HepG2 (cell line): ENCODE measurements at regions not wholly inside any gene's neighbourhood (a gene's known extent, or its start where the extent isn't known, plus 50 kb on each side); places are given as distances from the start of the nearest gene placed in this dataset.

Source experiments
- ATAC-seq: fragments of 200-7000 bp; cut with Tn5 transposase; 3 replicates; pipeline ENCODE4 v1.9.1; 2020; ENCODE audit warnings: mild to moderate bottlenecking, moderate library complexity
- BruUV-seq: library from RNA; stranded (reverse); fragments of 400-500 nt; replicated peaks from 2 replicates; lab custom pipeline; 2021; lab: Mats Ljungman, UMichigan
- CTCF ChIA-PET: fragments of 300-600 bp; formaldehyde crosslinking; extraction: SDS; loops from one replicate; lab custom pipeline; 2021; ENCODE audit warnings: low total read pairs, inconsistent platforms, low intra/inter-chr PET ratio; lab: Yijun Ruan, JAX
- POLR2A ChIA-PET: fragments of 350-600 bp; sonication (Branson Sonifier 250); formaldehyde crosslinking; loops from one replicate; lab custom pipeline; 2020; ENCODE audit warnings: antibody characterized with exemption, inconsistent platforms; lab: Yijun Ruan, JAX
- DNase-seq: peaks from one replicate; pipeline ENCODE4 v3.0.0-alpha.2; 2015; ENCODE audit warnings: low spot score
- FAIRE-seq: peaks from 3 replicates; lab custom pipeline; 2011; peaks lifted over from hg19 to GRCh38; lab: Jason Lieb, UNC
- H2AFZ ChIP-seq: one replicate; pipeline ENCODE4 v1.6.1; 2011; ENCODE audit warnings: low read length, inconsistent platforms
- H3K27ac ChIP-seq: fragments of 300-600 bp; 3 replicates; pipeline ENCODE4 v1.8.0; 2011; ENCODE audit warnings: mixed run types, mild to moderate bottlenecking, mixed read lengths, low read length, inconsistent platforms; ENCODE audit not compliant: insufficient read depth; ENCODE audit errors: extremely low read length
- H3K27me3 ChIP-seq, 2 experiments: fragments of 200-600 bp in 1 of 2; 2 replicates in 1 of 2; 3 replicates in 1 of 2; pipeline versions ENCODE4 v1.6.0 to v1.8.0; 2011; ENCODE audit warnings: low read length in 2 of 2, mild to moderate bottlenecking in 2 of 2, moderate library complexity in 2 of 2, inconsistent platforms in 1 of 2; ENCODE audit not compliant: insufficient read depth in 2 of 2, control insufficient read depth in 1 of 2
- H3K36me3 ChIP-seq, 2 experiments: fragments of 200-600 bp in 1 of 2; replicated peaks in 1 of 2; 2 replicates in 1 of 2; 3 replicates in 1 of 2; pipeline versions ENCODE4 v1.5.1 to v1.8.0; 2011; ENCODE audit warnings: low read length in 2 of 2, inconsistent platforms in 1 of 2; ENCODE audit not compliant: insufficient read depth in 2 of 2, control insufficient read depth in 1 of 2
- H3K4me1 ChIP-seq: 2 replicates; pipeline ENCODE4 v1.5.1; 2012; ENCODE audit warnings: low read length, inconsistent platforms; ENCODE audit not compliant: insufficient read depth
- H3K4me2 ChIP-seq: 2 replicates; pipeline ENCODE4 v1.6.0; 2011; ENCODE audit warnings: low read depth, low read length, inconsistent platforms
- H3K4me3 ChIP-seq, 3 experiments: fragments of 200-600 bp in 1 of 3; sonication (generic), shearing (Covaris generic) in 1 of 3; replicated peaks in 1 of 3; 2 replicates each; pipeline ENCODE4 v1.5.1; 2011 to 2016; ENCODE audit warnings: low read length in 3 of 3, inconsistent platforms in 2 of 3, low read depth in 2 of 3, mild to moderate bottlenecking in 2 of 3, control low read depth in 1 of 3, mixed read lengths in 1 of 3; ENCODE audit not compliant: insufficient read depth in 1 of 3
- H3K79me2 ChIP-seq: one replicate; pipeline ENCODE4 v1.6.1; 2011; ENCODE audit warnings: low read length, inconsistent platforms; ENCODE audit not compliant: insufficient read depth
- H3K9ac ChIP-seq: 2 replicates; pipeline ENCODE4 v1.6.0; 2011; ENCODE audit warnings: mild to moderate bottlenecking, low read depth, low read length, inconsistent platforms; ENCODE audit not compliant: insufficient read depth
- H3K9me3 ChIP-seq: 2 replicates; pipeline ENCODE4 v1.5.1; 2012; ENCODE audit warnings: mild to moderate bottlenecking, low read length
- H4K20me1 ChIP-seq: 2 replicates; pipeline ENCODE4 v1.6.0; 2011; ENCODE audit warnings: inconsistent platforms, mild to moderate bottlenecking, low read length, moderate library complexity; ENCODE audit not compliant: insufficient read depth
- HHEX ChIP-seq: IDR thresholded peaks from 2 replicates; pipeline ENCODE4 v1.6.1; 2016; ENCODE audit warnings: control low read depth
- HNF1A ChIP-seq, 2 experiments: sonication (generic) in 1 of 2; formaldehyde crosslinking in 1 of 2; IDR thresholded peaks; 2 replicates each; pipeline versions ENCODE4 v1.4.0 to v1.6.1; 2016 to 2020; ENCODE audit warnings: borderline replicate concordance in 1 of 2, low read depth in 1 of 2, mild to moderate bottlenecking in 1 of 2, missing genetic modification reagents in 1 of 2
- LBX2 ChIP-seq: sonication (generic); formaldehyde crosslinking; IDR thresholded peaks from 2 replicates; pipeline ENCODE4 v1.5.0; 2020; ENCODE audit warnings: missing genetic modification reagents, mild to moderate bottlenecking, borderline replicate concordance
- MIER3 ChIP-seq: IDR thresholded peaks from 2 replicates; pipeline ENCODE4 v1.6.1; 2016; ENCODE audit warnings: missing compliant biosample characterization, borderline replicate concordance
- PAWR ChIP-seq: sonication (generic); formaldehyde crosslinking; IDR thresholded peaks from 2 replicates; pipeline ENCODE4 v1.4.0; 2020; ENCODE audit warnings: missing genetic modification reagents, mild to moderate bottlenecking, borderline replicate concordance
- RAD21 ChIP-seq: fragments of 450-650 bp; formaldehyde crosslinking; IDR thresholded peaks from 2 replicates; pipeline ENCODE4 v1.5.0; 2020; ENCODE audit warnings: mild to moderate bottlenecking
- RFXAP ChIP-seq: sonication (generic); formaldehyde crosslinking; IDR thresholded peaks from 2 replicates; pipeline ENCODE4 v1.4.0; 2020; ENCODE audit warnings: missing genetic modification reagents, borderline replicate concordance
- RNF219 ChIP-seq: sonication (generic); formaldehyde crosslinking; IDR thresholded peaks from 2 replicates; pipeline ENCODE4 v1.5.0; 2020; ENCODE audit warnings: mild to moderate bottlenecking, missing genetic modification reagents
- SPEN ChIP-seq: sonication (generic); formaldehyde crosslinking; IDR thresholded peaks from 2 replicates; pipeline ENCODE4 v1.5.1; 2020; ENCODE audit warnings: low read depth, mild to moderate bottlenecking, missing genetic modification reagents
- ZBTB1 ChIP-seq: sonication (generic); formaldehyde crosslinking; IDR thresholded peaks from 2 replicates; pipeline ENCODE4 v1.4.0; 2020; ENCODE audit warnings: missing genetic modification reagents, borderline replicate concordance
- ZBTB21 ChIP-seq: sonication (generic); formaldehyde crosslinking; IDR thresholded peaks from 2 replicates; pipeline ENCODE4 v1.4.0; 2020; ENCODE audit warnings: missing genetic modification reagents
- ZFP36L1 ChIP-seq: sonication (generic); formaldehyde crosslinking; IDR thresholded peaks from 2 replicates; pipeline ENCODE4 v1.8.0; 2022; ENCODE audit warnings: mild to moderate bottlenecking, missing genetic modification reagents, moderate library complexity
- ZNF234 ChIP-seq: sonication (generic); formaldehyde crosslinking; conservative IDR thresholded peaks from 2 replicates; pipeline ENCODE4 v1.5.1; 2020; ENCODE audit warnings: mild to moderate bottlenecking, missing genetic modification reagents
- ZNF253 ChIP-seq: sonication (generic); formaldehyde crosslinking; IDR thresholded peaks from 2 replicates; pipeline ENCODE4 v1.8.0; 2022; ENCODE audit warnings: mild to moderate bottlenecking, missing genetic modification reagents, borderline replicate concordance
- ZNF274 ChIP-seq: sonication (generic); formaldehyde crosslinking; IDR thresholded peaks from 2 replicates; pipeline ENCODE4 v1.5.1; 2020; ENCODE audit warnings: mild to moderate bottlenecking, missing genetic modification reagents
- ZNF496 ChIP-seq: sonication (generic); formaldehyde crosslinking; IDR thresholded peaks from 2 replicates; pipeline ENCODE4 v1.8.1; 2023; ENCODE audit warnings: mild to moderate bottlenecking, moderate library complexity, missing genetic modification reagents; ENCODE audit not compliant: insufficient replicate concordance
- ZNF552 ChIP-seq: sonication (generic); formaldehyde crosslinking; IDR thresholded peaks from 2 replicates; pipeline ENCODE4 v1.9.0; 2022; ENCODE audit warnings: missing genetic modification reagents, mild to moderate bottlenecking, borderline replicate concordance
- ZNF672 ChIP-seq: sonication (generic); formaldehyde crosslinking; IDR thresholded peaks from 2 replicates; pipeline ENCODE4 v1.8.1; 2022; ENCODE audit warnings: missing genetic modification reagents
- WGBS: methylation state at CpG from one replicate; pipeline ENCODE4 v1.1.6; 2017; ENCODE audit warnings: low lambda C conversion rate; 5-methylcytosine and 5-hydroxymethylcytosine counted together
- in situ Hi-C: cut with HindIII; loops from 2 replicates; pipeline ENCODE4 v1.10.0; 2017; ENCODE audit warnings: low pct_unique_long_range_greater_than_20kb; ENCODE audit not compliant: extremely low pct_ligation_motif_present
- intact Hi-C: fragments of 100-400 bp; cut with micrococcal nuclease; formaldehyde crosslinking; loops from one replicate; pipeline ENCODE4 v1.10.0; 2022; ENCODE audit not compliant: unreplicated experiment

- TF ChIP-seq LBX2: no peak
- no peak for TF ChIP-seq ZNF552 (CRISPR knock-in tag)
- no peak for TF ChIP-seq ZNF234 (CRISPR knock-in tag)
- TF ChIP-seq, all 625 proteins: peak for 0
Measured at GRCh38 chr11:27771516-27771915, 71.3 kb upstream of the BDNF start (continued).

GRCh38 chr11:27770576-27770975, 70.3 kb upstream of the BDNF start:
- TF ChIP-seq RNF219 (CRISPR knock-in tag) (no peak), ZNF274 (CRISPR knock-in tag) (no peak), HHEX (no peak), ZBTB1 (no peak), HNF1A (IDR thresholded peaks at IDR 0.05; ENCODE audit: low read depth) (no peak), HNF1A (CRISPR knock-in tag; IDR thresholded peaks at IDR 0.05; ENCODE audit: borderline replicate concordance) (no peak), ZFP36L1 (CRISPR knock-in tag) (no peak), SPEN (no peak), MIER3 (no peak), ZNF672 (CRISPR knock-in tag) (no peak), ZNF253 (CRISPR knock-in tag) (no peak), PAWR (CRISPR knock-in tag) (no peak), RAD21 (no peak), ZNF496 (CRISPR knock-in tag) (no peak), ZBTB21 (CRISPR knock-in tag) (no peak), RFXAP (no peak)
- 13% methylated on average over 4 of the region's 4 CpGs for WGBS
- ATAC-seq (no peak), FAIRE-seq (no peak), DNase-seq (no peak)
- Histone ChIP-seq H3K4me2 (no peak overlapping the region), H4K20me1 (no peaks in the 10 kb centered on the region), H3K4me1 (no peaks in the 10 kb centered on the region), H3K9me3 (no peaks in the 10 kb centered on the region), H3K27ac (no peak overlapping the region), H3K36me3 (no peaks in the 10 kb centered on the region), H3K9ac (no peak overlapping the region), H3K4me3 (no peak overlapping the region), H2AFZ (no peak overlapping the region), H3K79me2 (no peaks in the 10 kb centered on the region), H3K27me3 (no peaks in the 10 kb centered on the region)
- intact Hi-C loops (no loop called here), in situ Hi-C loops (no loop called here)
- BruUV-seq: no TSS peak
- ChIA-PET POLR2A (no interaction called here), CTCF (no interaction called here)
